Mucosa of rectum (tissue), 2 donors: ENCODE measurements at regions not wholly inside any gene's neighbourhood (a gene's known extent, or its start where the extent isn't known, plus 50 kb on each side); places are given as distances from the start of the nearest gene placed in this dataset.
"Not testable (repeated sequence)": the region's sequence is repeated elsewhere in the genome, so short reads cannot be mapped to it uniquely, and the experiment has no call there.

Experiments
- H3K27ac ChIP-seq, 2 donors: one replicate each; pipeline ENCODE4 v1.7.0; 2013; ENCODE audit warnings: inconsistent platforms in 2 of 2, low read depth in 2 of 2, low read length in 2 of 2
- H3K27me3 ChIP-seq, 2 donors: one replicate each; pipeline ENCODE4 v1.7.0; 2013; ENCODE audit warnings: low read length in 2 of 2; ENCODE audit not compliant: control insufficient read depth in 2 of 2, insufficient read depth in 2 of 2
- H3K36me3 ChIP-seq, 2 donors: one replicate each; pipeline ENCODE4 v1.7.0; 2013; ENCODE audit warnings: low read length in 2 of 2; ENCODE audit not compliant: control insufficient read depth in 2 of 2, insufficient read depth in 2 of 2
- H3K4me1 ChIP-seq, 2 donors: one replicate each; pipeline ENCODE4 v1.7.0; 2013; ENCODE audit warnings: low read length in 2 of 2, mild to moderate bottlenecking in 1 of 2; ENCODE audit not compliant: control insufficient read depth in 2 of 2, insufficient read depth in 2 of 2
- H3K4me3 ChIP-seq, 2 donors: one replicate each; pipeline ENCODE4 v1.7.0; 2013; ENCODE audit warnings: low read length in 2 of 2
- H3K9ac ChIP-seq, 2 donors: one replicate each; pipeline ENCODE4 v1.7.0; 2013; ENCODE audit warnings: low read length in 2 of 2, low read depth in 1 of 2, mild to moderate bottlenecking in 1 of 2
- H3K9me3 ChIP-seq, 2 donors: one replicate each; pipeline ENCODE4 v1.7.0; 2013; ENCODE audit warnings: low read length in 2 of 2; ENCODE audit not compliant: control insufficient read depth in 2 of 2
- donor health status: healthy.
- donor health status: Normal muscosa, but diverticular disease.

- no peak overlapping the region for H3K27ac ChIP-seq
- H3K4me1 ChIP-seq: peaks cover 11 to 14% of the 10 kb centered on the region in 2 donors
- H3K36me3 ChIP-seq: no peaks in the 10 kb centered on the region
- H3K27me3 ChIP-seq: peaks cover 12 to 19% of the 10 kb centered on the region in 2 donors
- H3K4me3 ChIP-seq: no peak overlapping the region
- no peaks in the 10 kb centered on the region for H3K9me3 ChIP-seq
- H3K9ac ChIP-seq: no peak overlapping the region
Measured at GRCh38 chr5:42989190-42989589, 50.9 kb downstream of the ANXA2R start.

GRCh38 chr5:42988568-42988967 is 51.6 kb downstream of the ANXA2R start:
- H3K4me3 ChIP-seq: no peak overlapping the region
- H3K27ac ChIP-seq: no peak overlapping the region
- H3K4me1 ChIP-seq: peaks cover 11 to 14% of the 10 kb centered on the region in 2 donors
- peaks cover 8 to 12% of the 10 kb centered on the region in 2 donors for H3K27me3 ChIP-seq
- no peaks in the 10 kb centered on the region for H3K9me3 ChIP-seq
- H3K9ac ChIP-seq: no peak overlapping the region
- no peaks in the 10 kb centered on the region for H3K36me3 ChIP-seq

GRCh38 chr5:42985129-42986037 is 54.7 kb downstream of the ANXA2R start:
- no peak overlapping the region for H3K4me3 ChIP-seq
- no peaks in the 10 kb centered on the region for H3K36me3 ChIP-seq
- H3K9me3 ChIP-seq: no peaks in the 10 kb centered on the region
- H3K4me1 ChIP-seq: peaks cover 0 to under 1% of the 10 kb centered on the region in 2 donors
- peaks cover 0 to 4% of the 10 kb centered on the region in 2 donors for H3K27me3 ChIP-seq
- H3K27ac ChIP-seq: no peak overlapping the region
- no peak overlapping the region for H3K9ac ChIP-seq

GRCh38 chr5:42984307-42984706 is 55.8 kb downstream of the ANXA2R start:
- Histone ChIP-seq H3K4me3 (no peak overlapping the region), H3K9ac (no peak overlapping the region), H3K36me3 (no peaks in the 10 kb centered on the region), H3K27ac (no peak overlapping the region), H3K27me3 (no peaks in the 10 kb centered on the region), H3K4me1 (no peaks in the 10 kb centered on the region), H3K9me3 (no peaks in the 10 kb centered on the region)

GRCh38 chr5:42982107-42982622 is 58.0 kb downstream of the ANXA2R start:
- no peaks in the 10 kb centered on the region for H3K27me3 ChIP-seq
- no peak overlapping the region for H3K27ac ChIP-seq
- H3K36me3 ChIP-seq: no peaks in the 10 kb centered on the region
- H3K9ac ChIP-seq: no peak overlapping the region
- no peak overlapping the region for H3K4me3 ChIP-seq
- no peaks in the 10 kb centered on the region for H3K9me3 ChIP-seq
- no peaks in the 10 kb centered on the region for H3K4me1 ChIP-seq

GRCh38 chr5:42981417-42982106 is 58.6 kb downstream of the ANXA2R start:
- not testable (repeated sequence) for H3K9me3 ChIP-seq, H3K27ac ChIP-seq, H3K36me3 ChIP-seq, H3K4me1 ChIP-seq, H3K27me3 ChIP-seq, H3K4me3 ChIP-seq, H3K9ac ChIP-seq

- H3K9me3 ChIP-seq, H3K4me3 ChIP-seq, H3K27me3 ChIP-seq, H3K9ac ChIP-seq, H3K27ac ChIP-seq, H3K4me1 ChIP-seq, H3K36me3 ChIP-seq: not testable (repeated sequence)
Measured at GRCh38 chr5:42981015-42981414, 59.1 kb downstream of the ANXA2R start.

GRCh38 chr5:42980391-42980790 is 59.7 kb downstream of the ANXA2R start:
- H3K27ac ChIP-seq, H3K9me3 ChIP-seq, H3K4me3 ChIP-seq, H3K4me1 ChIP-seq, H3K9ac ChIP-seq, H3K27me3 ChIP-seq, H3K36me3 ChIP-seq: not testable (repeated sequence)

- not testable (repeated sequence) for H3K36me3 ChIP-seq, H3K9ac ChIP-seq, H3K27ac ChIP-seq, H3K27me3 ChIP-seq, H3K4me1 ChIP-seq, H3K4me3 ChIP-seq, H3K9me3 ChIP-seq
Measured at GRCh38 chr5:42979242-42979641, 60.9 kb downstream of the ANXA2R start.

GRCh38 chr5:42974536-42974935 is 65.6 kb downstream of the ANXA2R start:
- Histone ChIP-seq H3K4me3 (no peak overlapping the region), H3K27me3 (no peaks in the 10 kb centered on the region), H3K36me3 (no peaks in the 10 kb centered on the region), H3K27ac (no peak overlapping the region), H3K9me3 (no peaks in the 10 kb centered on the region), H3K4me1 (no peaks in the 10 kb centered on the region), H3K9ac (no peak overlapping the region)
